ENCODE measurements at regions not wholly inside any gene's neighbourhood (a gene's known extent, or its start where the extent isn't known, plus 50 kb on each side); places are given as distances from the start of the nearest gene placed in this dataset.

- no peak for TF ChIP-seq CTCF (IDR thresholded peaks at IDR 0.05)
- H3K27me3 ChIP-seq, result no peaks in the 10 kb centered on the region
- H3K9ac ChIP-seq (ENCODE audit: low read depth in 2 of 2, low read length in 2 of 2), result no peak overlapping the region
- no peak for DNase-seq
- H3K9me3 ChIP-seq, result no peaks in the 10 kb centered on the region
- intact Hi-C loops (cut with DNase I), result no loop called here
- H3K36me3 ChIP-seq, result no peaks in the 10 kb centered on the region
- no peaks in the 10 kb centered on the region for H3K4me1 ChIP-seq
- no peak overlapping the region for H3K27ac ChIP-seq
- H3K4me3 ChIP-seq, result no peak overlapping the region
Observed at GRCh38 chr6:145480024-145480423, 255.3 kb downstream of the EPM2A start.

DNA sequence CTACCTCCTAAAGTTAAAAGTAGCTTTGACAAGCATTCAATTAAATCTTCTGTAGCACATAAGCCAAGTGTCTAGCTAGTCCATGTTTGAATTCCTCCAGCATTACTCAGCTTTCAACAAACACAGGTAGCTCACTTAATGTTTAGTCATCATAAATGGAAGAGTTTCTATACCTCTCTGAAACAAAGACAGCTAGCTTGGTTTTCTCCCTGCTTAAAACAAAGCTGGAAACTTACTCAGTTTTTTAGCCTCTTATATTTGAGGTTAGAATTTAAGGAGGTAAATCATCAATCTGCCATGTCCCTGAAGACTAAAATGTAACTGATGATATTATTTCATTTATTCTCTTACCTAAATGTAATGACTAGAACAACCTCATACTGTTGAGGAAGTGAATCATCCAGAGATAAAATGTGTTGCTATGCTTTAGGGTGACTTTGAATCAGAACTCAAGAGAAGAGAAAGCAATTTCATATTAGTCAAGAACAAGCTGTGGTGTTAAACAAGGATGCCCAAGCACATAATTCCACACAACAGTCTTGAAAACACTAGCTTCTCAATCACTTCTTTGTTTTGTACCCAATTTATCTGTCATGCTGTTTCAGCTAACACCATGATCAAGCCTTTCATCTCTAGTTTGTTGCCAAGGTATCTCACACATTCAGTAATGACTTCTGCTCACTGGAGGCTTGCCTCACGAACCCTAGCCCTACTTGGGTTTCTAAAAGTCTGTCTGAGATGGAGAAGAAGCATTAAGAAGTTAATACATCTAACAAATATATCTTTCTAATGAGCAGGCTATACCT lies 251.9 kb downstream of the EPM2A start:
- intact Hi-C loops (cut with DNase I), result no loop called here
- H3K4me3 ChIP-seq, result no peak overlapping the region
- H3K4me1 ChIP-seq, result no peaks in the 10 kb centered on the region
- H3K27ac ChIP-seq, result no peak overlapping the region
- H3K9me3 ChIP-seq, result no peaks in the 10 kb centered on the region
- no peaks in the 10 kb centered on the region for H3K36me3 ChIP-seq
- TF ChIP-seq CTCF (IDR thresholded peaks at IDR 0.05), result no peak
- H3K27me3 ChIP-seq, result no peaks in the 10 kb centered on the region
- no peak for DNase-seq
- H3K9ac ChIP-seq (ENCODE audit: low read depth in 2 of 2, low read length in 2 of 2), result no peak overlapping the region

GRCh38 chr6:145485288-145485687 lies 250.0 kb downstream of the EPM2A start:
- no peak overlapping the region for H3K9ac ChIP-seq (ENCODE audit: low read depth in 2 of 2, low read length in 2 of 2)
- no peaks in the 10 kb centered on the region for H3K27me3 ChIP-seq
- H3K36me3 ChIP-seq, result no peaks in the 10 kb centered on the region
- no peak for DNase-seq
- H3K9me3 ChIP-seq, result no peaks in the 10 kb centered on the region
- H3K27ac ChIP-seq, result no peak overlapping the region
- H3K4me1 ChIP-seq, result no peaks in the 10 kb centered on the region
- H3K4me3 ChIP-seq, result no peak overlapping the region
- intact Hi-C loops (cut with DNase I), result no loop called here
- no peak for TF ChIP-seq CTCF (IDR thresholded peaks at IDR 0.05)

GRCh38 chr6:145486306-145486705 lies 249.0 kb downstream of the EPM2A start:
- no peaks in the 10 kb centered on the region for H3K36me3 ChIP-seq
- TF ChIP-seq CTCF (IDR thresholded peaks at IDR 0.05), result no peak
- no peak overlapping the region for H3K4me3 ChIP-seq
- intact Hi-C loops (cut with DNase I), result no loop called here
- H3K9me3 ChIP-seq, result no peaks in the 10 kb centered on the region
- H3K27ac ChIP-seq, result no peak overlapping the region
- H3K9ac ChIP-seq (ENCODE audit: low read depth in 2 of 2, low read length in 2 of 2), result no peak overlapping the region
- H3K27me3 ChIP-seq, result no peaks in the 10 kb centered on the region
- H3K4me1 ChIP-seq, result no peaks in the 10 kb centered on the region
- DNase-seq, result no peak

- no peaks in the 10 kb centered on the region for H3K27me3 ChIP-seq
- no peak overlapping the region for H3K4me3 ChIP-seq
- TF ChIP-seq CTCF (IDR thresholded peaks at IDR 0.05), result no peak
- intact Hi-C loops (cut with DNase I), result no loop called here
- H3K27ac ChIP-seq, result no peak overlapping the region
- H3K9me3 ChIP-seq, result no peaks in the 10 kb centered on the region
- no peaks in the 10 kb centered on the region for H3K4me1 ChIP-seq
- DNase-seq, result no peak
- H3K36me3 ChIP-seq, result no peaks in the 10 kb centered on the region
- no peak overlapping the region for H3K9ac ChIP-seq (ENCODE audit: low read depth in 2 of 2, low read length in 2 of 2)
Observed at GRCh38 chr6:145489583-145489982, 245.7 kb downstream of the EPM2A start.
